ENCODE measurements at regions not wholly inside any gene's neighbourhood (a gene's known extent, or its start where the extent isn't known, plus 50 kb on each side); places are given as distances from the start of the nearest gene placed in this dataset.

- TF ChIP-seq KLF11 (CRISPR knock-in tag; IDR thresholded peaks at IDR 0.05) (no peak), SIX4 (CRISPR knock-in tag; IDR thresholded peaks at IDR 0.05) (no peak), SIN3A (IDR thresholded peaks at IDR 0.05; ENCODE audit: borderline replicate concordance, low read depth, low read length) (0 out of 2 replicates have a peak, but pooled peaks have one; percentile 62), ZMYM2 (CRISPR knock-in tag; IDR thresholded peaks at IDR 0.05) (0 out of 2 replicates have a peak, but pooled peaks have one; percentile 25), TAF1 (CRISPR knock-in tag; IDR thresholded peaks at IDR 0.05) (no peak), KDM1A (CRISPR knock-in tag; IDR thresholded peaks at IDR 0.05) (no peak), EP300 (IDR thresholded peaks at IDR 0.05; ENCODE audit: low read depth in 2 of 2, low read length in 2 of 2) (peak in 1 of 2 experiments; percentile 32; a peak in 1 of 4 replicates), EP300 (CRISPR knock-in tag; IDR thresholded peaks at IDR 0.05; ENCODE audit: borderline replicate concordance) (peak; percentile 22; the same call in 1 of the 2 replicates), ZSCAN30 (CRISPR knock-in tag; IDR thresholded peaks at IDR 0.05) (no peak), ZNF180 (CRISPR knock-in tag; IDR thresholded peaks at IDR 0.05; ENCODE audit: borderline replicate concordance, low read depth) (no peak), FOXC1 (CRISPR knock-in tag; IDR thresholded peaks at IDR 0.05; ENCODE audit: borderline replicate concordance) (no peak), ZNF547 (CRISPR knock-in tag; IDR thresholded peaks at IDR 0.05) (no peak), ZIK1 (CRISPR knock-in tag; IDR thresholded peaks at IDR 0.05; ENCODE audit: borderline replicate concordance, low read depth) (no peak), SCMH1 (CRISPR knock-in tag; IDR thresholded peaks at IDR 0.05; ENCODE audit: borderline replicate concordance) (no peak), ATAD3A (CRISPR knock-in tag; IDR thresholded peaks at IDR 0.05) (no peak), GABPA (IDR thresholded peaks at IDR 0.05; ENCODE audit: low read depth, low read length) (no peak), GABPA (CRISPR knock-in tag; IDR thresholded peaks at IDR 0.05; ENCODE audit: low read depth) (no peak), ZNF672 (CRISPR knock-in tag; IDR thresholded peaks at IDR 0.05) (no peak), SP5 (CRISPR knock-in tag; IDR thresholded peaks at IDR 0.05; ENCODE audit: borderline replicate concordance, low read depth) (peak; percentile 91), ZNF143 (CRISPR knock-in tag; IDR thresholded peaks at IDR 0.05) (no peak), TCF7 (IDR thresholded peaks at IDR 0.05; ENCODE audit: low read depth) (no peak), EED (CRISPR knock-in tag; IDR thresholded peaks at IDR 0.05) (no peak), ZFP1 (CRISPR knock-in tag; IDR thresholded peaks at IDR 0.05) (no peak), FLYWCH1 (CRISPR knock-in tag; IDR thresholded peaks at IDR 0.05) (no peak)
Measured at GRCh38 chr5:126366199-126366560, 57.0 kb upstream of the GRAMD2B start (continued).

Measured in HepG2 (cell line).